HG03571 (cell line): ENCODE measurements at regions not wholly inside any gene's neighbourhood (a gene's known extent, or its start where the extent isn't known, plus 50 kb on each side); places are given as distances from the start of the nearest gene placed in this dataset.

Experiments
- ATAC-seq: cut with Tn5 transposase; IDR thresholded peaks from one replicate; pipeline ENCODE4 v1.9.1; 2021; ENCODE audit not compliant: unreplicated experiment

- no peak for ATAC-seq
These were observed 225.2 kb upstream of the BTG1 start for GRCh38 chr12:92370828-92371227.

GRCh38 chr12:92369636-92370035 is 224.0 kb upstream of the BTG1 start:
- ATAC-seq, result no peak

- ATAC-seq, result no peak
These were observed 223.4 kb upstream of the BTG1 start for GRCh38 chr12:92369056-92369455.

- no peak for ATAC-seq
These were observed 220.2 kb upstream of the BTG1 start for GRCh38 chr12:92365836-92366235.

GRCh38 chr12:92365333-92365732 is 219.7 kb upstream of the BTG1 start:
- ATAC-seq, result no peak

GRCh38 chr12:92363295-92364146 is 217.9 kb upstream of the BTG1 start:
- ATAC-seq, result peak; percentile 65

- peak; percentile 53 for ATAC-seq
These were observed 217.1 kb upstream of the BTG1 start for GRCh38 chr12:92362785-92363184.

GRCh38 chr12:92362126-92362525 is 216.5 kb upstream of the BTG1 start:
- ATAC-seq, result no peak

- no peak for ATAC-seq
These were observed 214.9 kb upstream of the BTG1 start for GRCh38 chr12:92360543-92360942.

GRCh38 chr12:92359581-92360209 is 214.0 kb upstream of the BTG1 start:
- ATAC-seq, result no peak

- no peak for ATAC-seq
These were observed 212.1 kb upstream of the BTG1 start for GRCh38 chr12:92357584-92358261.

GRCh38 chr12:92356425-92356824 is 210.8 kb upstream of the BTG1 start:
- ATAC-seq, result no peak

GRCh38 chr12:92349635-92350034 is 204.0 kb upstream of the BTG1 start:
- no peak for ATAC-seq

GRCh38 chr12:92342574-92342973 is 196.9 kb upstream of the BTG1 start:
- no peak for ATAC-seq

GRCh38 chr12:92341065-92341668 is 195.5 kb upstream of the BTG1 start:
- ATAC-seq, result peak; percentile 75

- no peak for ATAC-seq
These were observed 194.9 kb upstream of the BTG1 start for GRCh38 chr12:92340441-92341064.

- no peak for ATAC-seq
These were observed 194.4 kb upstream of the BTG1 start for GRCh38 chr12:92340003-92340402.

GRCh38 chr12:92339198-92339821 is 193.7 kb upstream of the BTG1 start:
- no peak for ATAC-seq

- no peak for ATAC-seq
These were observed 193.0 kb upstream of the BTG1 start for GRCh38 chr12:92338671-92339070.

- ATAC-seq, result no peak
These were observed 192.5 kb upstream of the BTG1 start for GRCh38 chr12:92338102-92338501.

GRCh38 chr12:92337128-92337527 is 191.5 kb upstream of the BTG1 start:
- no peak for ATAC-seq
